ENCODE measurements at regions not wholly inside any gene's neighbourhood (a gene's known extent, or its start where the extent isn't known, plus 50 kb on each side); places are given as distances from the start of the nearest gene placed in this dataset.

DNA sequence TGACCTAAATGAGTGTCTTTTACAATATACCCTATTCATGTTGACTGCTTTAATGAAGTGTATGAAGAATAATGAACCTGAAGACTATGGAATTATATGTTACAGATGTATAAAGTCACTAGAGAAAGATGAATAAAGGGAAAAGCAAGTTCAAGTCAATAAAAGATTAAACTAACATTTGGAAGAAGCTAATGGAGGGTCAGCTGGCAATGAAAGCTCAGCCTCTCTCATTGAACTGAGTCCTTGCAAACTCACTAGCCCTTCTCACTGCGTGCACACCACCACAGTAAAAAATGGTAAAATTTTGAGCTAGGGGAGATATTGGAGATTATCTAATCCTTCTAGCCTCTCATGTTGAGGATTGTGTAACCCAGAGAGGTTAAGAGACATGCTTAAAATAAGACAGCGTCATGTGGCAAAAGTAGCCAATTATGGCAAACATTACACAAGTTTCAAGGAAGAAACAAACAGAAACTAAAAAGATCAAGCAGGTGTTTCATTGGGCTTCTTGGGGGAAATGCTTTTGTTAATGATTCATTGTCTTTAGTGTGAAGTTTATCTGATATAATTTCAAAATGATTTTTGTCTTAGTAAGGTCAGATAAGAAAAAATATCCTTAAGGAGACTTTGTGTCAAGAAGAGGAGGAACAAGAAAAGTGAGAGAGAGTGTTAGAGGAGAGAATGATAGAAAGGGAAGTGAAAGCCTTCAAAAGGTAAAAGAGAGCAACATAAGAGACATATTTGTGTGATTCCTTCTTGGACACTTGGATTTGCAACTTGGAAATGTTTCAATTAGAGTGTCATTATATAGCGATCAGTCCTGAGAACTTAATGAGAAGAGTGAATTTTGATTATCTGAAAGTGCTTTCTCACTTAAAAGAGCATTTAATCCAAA lies 893.7 kb upstream of the FAM98A start:
- DNase-seq: no peak

DNA sequence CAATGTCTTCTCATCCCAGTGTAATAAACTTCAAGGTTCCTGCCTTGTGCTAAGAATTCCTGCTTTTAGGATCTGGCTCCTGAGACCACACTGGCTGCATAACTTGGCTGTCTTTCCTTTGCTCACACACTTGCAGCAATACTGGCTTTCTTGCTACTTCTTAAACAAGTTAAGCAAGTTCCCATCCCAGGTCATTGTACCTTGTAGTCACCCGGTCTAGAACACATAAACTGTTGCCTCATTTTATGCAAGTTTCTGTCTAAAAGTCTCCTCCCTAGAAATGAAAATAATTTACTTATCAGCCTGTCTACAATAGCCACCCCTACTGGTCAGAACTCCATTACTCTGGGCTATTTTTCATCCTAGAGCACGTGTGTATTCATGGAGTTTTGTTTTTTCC lies 887.9 kb upstream of the FAM98A start:
- no peak for DNase-seq

- no peak for DNase-seq
Measured at GRCh38 chr2:34481542-34481941, 882.4 kb upstream of the FAM98A start.

- DNase-seq: no peak
Measured at GRCh38 chr2:34480366-34480765, 881.3 kb upstream of the FAM98A start.

GRCh38 chr2:34475156-34475555 lies 876.1 kb upstream of the FAM98A start:
- DNase-seq: no peak

- DNase-seq: no peak
Measured at GRCh38 chr2:34474646-34475045, 875.5 kb upstream of the FAM98A start.

GRCh38 chr2:34447097-34447496 lies 848.0 kb upstream of the FAM98A start:
- DNase-seq: no peak

- DNase-seq: no peak
Measured at GRCh38 chr2:34423301-34423700, 824.2 kb upstream of the FAM98A start.

DNA sequence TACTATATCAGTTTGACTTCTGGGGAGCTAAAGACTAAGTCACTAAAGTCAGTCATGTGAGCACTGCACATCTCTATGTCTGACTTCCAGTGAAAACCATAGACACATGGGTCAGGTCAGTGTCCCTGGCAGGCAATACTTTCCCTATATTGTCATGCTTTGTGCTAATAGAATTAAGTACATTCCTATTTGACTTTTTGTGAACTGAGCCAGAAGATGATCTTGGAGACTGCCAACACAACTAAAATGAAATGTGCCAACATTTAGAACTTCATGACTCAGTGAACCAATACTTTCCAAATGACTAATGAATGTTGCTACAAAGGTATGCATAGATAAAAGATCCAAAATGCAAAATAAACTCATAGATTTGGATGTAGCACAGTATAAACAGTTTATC lies 820.8 kb upstream of the FAM98A start:
- no peak for DNase-seq

GRCh38 chr2:34416856-34417255 lies 817.8 kb upstream of the FAM98A start:
- no peak for DNase-seq

- no peak for DNase-seq
Measured at GRCh38 chr2:34414856-34415255, 815.8 kb upstream of the FAM98A start.

GRCh38 chr2:34408100-34408499 lies 809.0 kb upstream of the FAM98A start:
- DNase-seq: no peak

- DNase-seq: no peak
Measured at GRCh38 chr2:34403512-34403911, 804.4 kb upstream of the FAM98A start.

DNA sequence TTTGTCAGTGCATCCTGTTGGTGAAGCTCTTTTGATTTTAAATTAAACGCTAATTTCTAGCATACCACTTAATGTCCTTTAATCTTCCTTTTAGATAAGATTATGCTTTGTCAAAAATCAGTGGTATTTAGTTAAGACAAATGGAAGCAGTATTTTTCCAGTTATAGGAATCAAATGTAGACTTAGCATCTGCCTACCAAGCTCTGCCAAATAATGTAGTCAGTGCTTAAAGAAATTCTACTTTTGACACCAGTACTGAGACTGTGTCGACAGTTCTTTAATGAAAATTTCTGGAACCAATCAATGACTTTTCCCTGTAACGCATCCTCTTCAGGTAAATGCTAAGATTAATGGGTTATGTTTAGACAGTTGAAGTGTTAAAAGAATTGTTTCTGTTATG lies 803.3 kb upstream of the FAM98A start:
- no peak for DNase-seq

- no peak for DNase-seq
Measured at GRCh38 chr2:34401186-34401585, 802.1 kb upstream of the FAM98A start.

DNA sequence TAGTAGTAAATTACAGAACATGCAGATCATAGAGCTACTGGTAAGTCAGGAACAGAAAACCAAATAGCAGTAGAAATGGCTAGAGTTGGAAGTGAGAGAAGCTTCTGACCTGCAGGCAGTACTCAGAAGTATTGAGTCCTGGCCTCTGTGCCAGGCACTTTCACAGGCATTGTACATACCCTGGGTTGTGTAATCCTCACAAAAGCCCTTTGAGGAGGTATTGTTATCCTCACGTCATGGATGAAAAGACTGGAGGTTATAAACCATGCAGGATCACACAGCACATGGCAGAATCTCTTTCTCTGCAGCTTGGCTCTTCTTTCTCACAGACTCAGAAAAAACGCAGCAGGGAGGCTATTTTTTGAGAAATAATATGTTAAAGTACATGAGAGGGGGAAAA lies 789.3 kb upstream of the FAM98A start:
- DNase-seq: no peak

DNA sequence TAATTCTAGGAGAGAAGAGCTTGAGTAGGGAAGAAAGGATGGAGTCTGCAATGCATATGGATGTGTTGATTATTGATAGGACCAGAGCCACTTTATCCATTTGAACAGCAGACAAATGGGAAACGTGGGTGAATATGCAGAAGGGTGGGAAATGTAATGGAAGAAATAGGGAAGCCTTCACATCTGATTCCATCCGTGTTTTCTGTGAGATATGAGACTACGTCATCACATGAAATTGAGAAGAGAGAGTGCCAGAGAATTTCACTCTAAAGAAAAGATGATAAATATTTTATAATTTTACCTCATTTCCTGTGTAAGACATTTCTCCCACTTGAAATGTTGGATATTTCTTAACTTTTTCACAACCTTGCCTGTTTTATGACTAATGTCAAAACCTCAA lies 788.4 kb upstream of the FAM98A start:
- no peak for DNase-seq

DNA sequence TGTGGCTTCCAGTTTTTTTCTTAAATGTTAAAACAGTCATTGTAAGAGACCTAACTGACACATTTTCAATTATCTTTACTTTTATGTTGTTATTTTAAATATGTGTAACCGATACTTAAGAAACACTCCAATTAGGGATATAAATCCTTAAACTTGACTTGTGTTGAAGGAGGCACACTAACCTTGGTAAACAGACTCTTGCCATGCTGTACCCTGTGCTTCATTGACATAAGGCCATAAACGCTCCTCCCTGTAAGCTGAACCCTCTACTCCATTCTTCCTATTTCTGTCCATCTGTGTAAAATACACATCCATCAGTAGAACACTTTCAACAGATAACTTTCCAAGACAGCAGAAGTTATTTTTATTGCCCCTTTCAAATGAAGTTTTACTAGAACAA lies 780.5 kb upstream of the FAM98A start:
- DNase-seq: no peak

- DNase-seq: no peak
Measured at GRCh38 chr2:34373586-34374233, 774.6 kb upstream of the FAM98A start.

DNA sequence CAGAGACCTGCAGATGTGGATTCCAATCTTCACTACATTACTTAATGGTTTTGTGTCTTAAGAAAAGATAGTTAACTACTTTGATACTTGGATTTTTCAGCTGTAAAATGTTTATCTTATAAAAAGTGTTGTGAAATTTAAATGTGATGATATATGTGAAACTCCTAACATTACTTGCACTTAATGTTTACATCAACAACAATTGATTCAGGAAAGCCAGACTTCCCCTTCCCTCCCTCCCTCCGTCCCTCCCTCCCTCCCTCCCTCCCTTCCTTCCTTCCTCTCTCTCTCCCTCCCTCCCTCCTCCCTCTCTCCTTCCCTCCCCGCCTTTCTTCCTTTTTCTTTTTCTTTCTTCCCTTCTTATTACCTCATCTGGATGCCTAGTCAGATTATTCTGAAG lies 773.9 kb upstream of the FAM98A start:
- DNase-seq: no peak

DNA sequence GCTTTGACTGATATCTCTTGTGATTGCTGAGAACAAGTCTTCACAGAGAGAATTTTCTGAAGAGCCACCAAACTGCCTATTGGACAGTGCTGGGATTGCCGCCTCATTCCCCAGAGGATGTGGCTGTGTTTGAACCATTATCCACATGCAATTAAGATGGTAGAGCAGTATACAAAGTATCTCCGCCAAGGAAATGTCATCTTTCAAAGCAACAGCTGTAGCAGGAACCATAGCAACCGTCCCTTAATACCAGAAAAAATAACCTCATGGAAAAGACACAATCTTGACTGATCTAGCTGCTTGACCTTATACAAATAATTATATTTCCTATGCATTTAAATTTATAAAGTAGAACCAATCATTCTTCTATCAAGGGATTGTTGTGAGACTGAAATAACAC lies 772.6 kb upstream of the FAM98A start:
- DNase-seq: no peak

GRCh38 chr2:34368304-34368703 lies 769.2 kb upstream of the FAM98A start:
- no peak for DNase-seq

GRCh38 chr2:34365932-34366331 lies 766.8 kb upstream of the FAM98A start:
- no peak for DNase-seq

DNA sequence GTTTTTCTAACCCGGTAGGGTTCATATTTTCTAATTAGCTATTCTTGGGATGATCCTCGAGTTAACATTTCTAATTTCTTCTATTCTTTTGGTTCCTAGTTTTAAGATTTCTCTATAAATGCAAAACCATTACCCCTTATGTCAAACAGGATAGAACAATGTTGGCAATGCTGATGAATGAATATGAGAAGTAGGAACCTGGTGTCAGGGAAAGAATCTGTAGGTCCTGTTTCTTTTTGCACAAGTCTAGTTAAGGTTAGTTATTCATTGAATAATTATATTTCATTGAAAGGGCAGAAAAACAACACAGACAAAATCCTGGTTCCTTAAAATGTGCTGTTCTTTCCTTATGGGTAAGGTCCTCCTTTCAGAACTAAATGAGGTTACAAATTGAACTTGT lies 766.4 kb upstream of the FAM98A start:
- no peak for DNase-seq

All from inflammatory macrophage treated with lipopolysaccharide for 4 hours (primary cell).